ENCODE measurements at regions not wholly inside any gene's neighbourhood (a gene's known extent, or its start where the extent isn't known, plus 50 kb on each side); places are given as distances from the start of the nearest gene placed in this dataset.

GRCh38 chr6:144586986-144587385, 301.9 kb downstream of the UTRN start:
- TF ChIP-seq FOXM1 (IDR thresholded peaks at IDR 0.05; ENCODE audit: borderline replicate concordance) (no peak), SUZ12 (IDR thresholded peaks at IDR 0.05) (no peak), ARNT (IDR thresholded peaks at IDR 0.05) (no peak), ELF4 (IDR thresholded peaks at IDR 0.05) (no peak), ZNF384 (IDR thresholded peaks at IDR 0.05) (no peak), FOXA1 (IDR thresholded peaks at IDR 0.05) (no peak), BHLHE40 (IDR thresholded peaks at IDR 0.05; ENCODE audit: borderline replicate concordance) (no peak), SP1 (IDR thresholded peaks at IDR 0.05) (no peak), L3MBTL2 (conservative IDR thresholded peaks at IDR 0.05) (no peak), TARDBP (IDR thresholded peaks at IDR 0.05) (no peak)
